Muscle of back (tissue), 3 donors: ENCODE measurements at regions not wholly inside any gene's neighbourhood (a gene's known extent, or its start where the extent isn't known, plus 50 kb on each side); places are given as distances from the start of the nearest gene placed in this dataset.

ENCODE experiments used
- DNase-seq, 3 donors: peaks; one replicate each; pipeline versions ENCODE4 v3.0.0 to v3.0.0-alpha.2; 2013

DNA sequence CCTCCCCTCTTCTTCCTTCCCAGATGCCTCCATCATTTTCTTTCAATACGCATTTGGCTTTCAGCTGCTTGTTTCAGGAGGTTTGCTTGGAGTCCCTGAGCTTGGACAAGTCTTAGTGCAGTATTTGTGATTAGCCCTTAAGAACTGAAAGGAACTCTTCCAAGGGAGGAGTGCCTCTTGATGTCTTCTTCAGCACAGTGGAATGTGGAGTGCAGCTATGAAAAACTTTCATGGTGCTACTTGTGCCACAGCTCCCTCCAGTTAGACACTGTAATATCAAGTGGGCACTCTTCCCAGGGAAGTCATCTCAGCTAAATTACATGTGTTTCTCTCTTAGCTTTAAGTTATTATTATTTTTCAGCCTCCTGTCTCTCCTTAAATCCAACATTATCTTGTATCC is 173.1 kb downstream of the NECTIN3 start:
- DNase-seq: no peak

GRCh38 chr3:111246967-111247760 is 175.5 kb downstream of the NECTIN3 start:
- peak in 1 of 3 donors; percentile 10 for DNase-seq

GRCh38 chr3:111248406-111248805 is 176.8 kb downstream of the NECTIN3 start:
- no peak for DNase-seq

DNA sequence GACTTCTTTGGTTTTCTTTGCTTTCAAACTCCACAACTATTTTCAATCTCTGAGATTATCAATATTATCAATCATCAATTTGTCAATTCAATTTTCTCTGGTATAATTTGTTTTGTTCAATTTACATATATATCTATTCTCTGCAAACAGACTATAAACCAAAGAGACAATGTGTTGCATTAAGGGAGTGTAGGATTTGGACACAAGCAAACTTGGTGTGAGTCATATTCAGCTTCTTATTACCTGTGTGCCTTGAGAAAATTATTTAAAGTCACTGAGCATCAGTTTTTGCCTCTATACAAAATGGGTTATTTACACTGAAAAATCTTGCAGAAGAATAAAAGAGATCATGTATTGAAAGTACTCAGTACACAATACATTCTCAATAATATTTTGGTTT is 177.8 kb downstream of the NECTIN3 start:
- DNase-seq: no peak

DNA sequence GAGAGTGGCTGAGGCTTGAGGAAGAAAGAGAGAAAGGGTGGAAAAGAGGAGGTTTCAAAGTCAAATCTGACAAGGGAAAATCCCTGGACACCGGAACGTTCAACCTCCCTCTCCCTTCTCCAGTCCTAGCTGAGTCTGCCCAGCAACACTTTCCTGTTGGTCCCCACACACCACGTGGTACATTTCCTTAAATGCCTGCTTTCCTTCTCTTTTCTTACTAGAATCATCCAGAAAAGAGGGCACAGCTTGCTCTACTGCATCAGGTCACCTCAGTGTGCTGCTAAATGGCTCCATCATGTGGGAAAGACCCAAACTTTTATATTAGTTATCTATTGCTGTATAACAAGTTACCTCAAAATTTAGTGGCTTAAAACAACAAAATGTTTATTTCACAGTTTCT is 181.2 kb downstream of the NECTIN3 start:
- DNase-seq: peak in 1 of 3 donors; percentile 13

GRCh38 chr3:111253733-111254132 is 182.1 kb downstream of the NECTIN3 start:
- DNase-seq: no peak

- DNase-seq: no peak
Measured at GRCh38 chr3:111260878-111261277, 189.3 kb downstream of the NECTIN3 start.

DNA sequence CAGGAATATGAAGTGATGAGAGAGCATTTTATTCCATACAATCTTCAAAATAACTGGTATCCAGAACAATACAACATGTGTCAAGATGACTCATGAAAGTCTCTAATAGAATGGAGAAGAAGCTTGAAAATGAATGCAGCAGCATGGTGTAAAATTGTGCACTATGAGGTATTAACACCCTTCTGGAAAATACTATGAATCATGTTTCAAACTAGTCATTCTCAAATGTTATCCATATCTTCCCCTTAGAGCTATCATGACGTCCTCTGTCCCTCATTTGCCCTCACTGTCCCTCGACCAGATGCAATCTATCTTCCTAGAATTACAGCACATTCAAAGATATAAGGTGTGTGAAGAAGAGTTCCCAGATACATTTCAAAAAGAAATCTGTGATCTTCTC is 198.2 kb downstream of the NECTIN3 start:
- no peak for DNase-seq

DNA sequence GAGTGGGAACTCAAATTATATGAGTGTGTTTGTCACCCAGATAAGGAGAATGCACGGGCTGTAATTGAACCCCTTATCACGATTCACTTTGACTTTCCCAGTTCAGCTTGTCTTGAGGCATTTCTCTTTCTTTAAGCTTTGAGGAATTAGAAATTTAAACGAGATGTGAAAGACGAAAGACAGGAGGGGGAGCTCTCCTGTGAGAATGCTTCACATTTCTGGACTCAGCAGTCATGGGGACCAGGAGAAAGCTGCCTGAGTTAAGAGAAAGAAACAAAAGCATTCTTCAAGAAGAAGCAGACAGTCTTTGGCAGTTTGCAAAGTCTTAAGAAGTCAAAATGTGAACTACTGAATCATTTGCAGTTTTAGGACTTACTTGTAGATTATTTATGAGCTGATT is 205.6 kb downstream of the NECTIN3 start:
- peak; percentile 18 to 33 (median 32) for DNase-seq

DNA sequence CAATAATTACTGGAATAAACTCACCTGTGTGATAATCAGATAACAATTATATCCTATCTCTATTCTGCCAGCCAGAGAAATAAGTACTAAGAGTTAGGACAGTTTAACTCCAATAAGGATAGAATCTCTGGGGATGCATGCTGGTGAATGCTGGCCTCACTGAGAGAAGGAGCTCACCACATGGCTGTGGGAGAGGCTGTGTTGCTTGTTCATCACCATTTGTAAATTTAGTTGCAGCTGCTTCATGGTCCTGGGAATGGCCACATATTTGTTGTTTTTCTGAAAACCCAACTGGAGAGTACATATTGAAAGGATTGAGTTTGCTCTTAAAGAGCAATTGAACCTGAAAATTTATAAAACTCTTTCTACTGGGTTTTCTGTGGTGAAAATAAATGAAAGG is 207.3 kb downstream of the NECTIN3 start:
- DNase-seq: no peak

DNA sequence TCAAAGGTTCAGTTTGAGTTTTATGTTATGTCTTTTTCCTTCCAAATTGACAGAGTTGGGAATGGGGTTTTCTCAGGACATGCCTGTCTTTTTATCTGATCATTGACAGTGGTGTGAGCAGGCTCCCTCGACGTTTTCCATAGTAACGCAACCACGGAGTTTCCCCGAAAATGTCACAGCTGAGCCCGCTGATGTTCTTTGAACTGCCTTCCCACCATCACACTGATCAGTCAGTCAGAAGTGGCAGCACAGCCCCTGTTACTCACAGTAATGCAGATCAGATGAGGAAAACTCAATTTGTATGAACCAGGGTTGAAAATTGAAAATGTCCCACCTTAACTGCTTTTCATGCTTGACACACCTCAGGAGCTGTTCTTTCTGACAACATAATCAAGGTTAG is 210.4 kb downstream of the NECTIN3 start:
- DNase-seq: no peak

GRCh38 chr3:111283165-111283564 is 211.5 kb downstream of the NECTIN3 start:
- no peak for DNase-seq

DNA sequence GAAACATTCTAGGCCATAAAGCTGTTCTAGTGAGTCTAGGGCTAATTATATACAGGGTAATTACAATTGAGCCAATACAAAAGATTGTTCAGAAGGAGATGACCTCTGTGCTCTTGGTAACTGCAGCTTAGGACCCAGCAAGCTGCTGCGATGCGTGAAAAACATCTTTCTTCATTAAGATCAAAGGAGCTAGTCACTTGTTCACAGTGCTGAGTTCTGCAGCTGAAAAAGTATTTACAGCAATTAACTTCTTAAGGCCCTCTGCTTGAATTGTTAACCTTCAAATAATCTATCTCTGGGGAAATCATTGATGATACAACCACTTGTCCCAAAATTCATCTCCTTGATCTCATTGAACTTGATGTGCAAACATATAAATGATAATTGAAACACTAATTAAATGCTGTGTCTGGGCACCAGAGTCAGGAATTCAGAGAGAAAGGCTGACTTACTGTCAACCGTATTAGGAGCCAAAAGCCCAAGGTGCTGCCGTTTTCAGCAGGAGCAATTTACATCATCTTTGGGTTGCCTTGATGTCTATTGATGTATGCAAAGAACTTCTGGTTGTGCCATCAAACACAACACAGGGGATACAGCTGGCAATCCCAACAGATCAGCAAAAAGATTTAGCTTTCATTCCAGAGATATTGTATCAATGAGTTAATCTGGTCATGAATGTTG is 213.0 kb downstream of the NECTIN3 start:
- DNase-seq: no peak

- DNase-seq: no peak
Measured at GRCh38 chr3:111285184-111285538, 213.5 kb downstream of the NECTIN3 start.

- peak; percentile 21 to 31 (median 30) for DNase-seq
Measured at GRCh38 chr3:111285694-111286093, 214.1 kb downstream of the NECTIN3 start.

GRCh38 chr3:111286746-111287145 is 215.1 kb downstream of the NECTIN3 start:
- no peak for DNase-seq

GRCh38 chr3:111292117-111292516 is 220.5 kb downstream of the NECTIN3 start:
- DNase-seq: no peak

GRCh38 chr3:111299192-111299615 is 227.6 kb downstream of the NECTIN3 start:
- DNase-seq: no peak

DNA sequence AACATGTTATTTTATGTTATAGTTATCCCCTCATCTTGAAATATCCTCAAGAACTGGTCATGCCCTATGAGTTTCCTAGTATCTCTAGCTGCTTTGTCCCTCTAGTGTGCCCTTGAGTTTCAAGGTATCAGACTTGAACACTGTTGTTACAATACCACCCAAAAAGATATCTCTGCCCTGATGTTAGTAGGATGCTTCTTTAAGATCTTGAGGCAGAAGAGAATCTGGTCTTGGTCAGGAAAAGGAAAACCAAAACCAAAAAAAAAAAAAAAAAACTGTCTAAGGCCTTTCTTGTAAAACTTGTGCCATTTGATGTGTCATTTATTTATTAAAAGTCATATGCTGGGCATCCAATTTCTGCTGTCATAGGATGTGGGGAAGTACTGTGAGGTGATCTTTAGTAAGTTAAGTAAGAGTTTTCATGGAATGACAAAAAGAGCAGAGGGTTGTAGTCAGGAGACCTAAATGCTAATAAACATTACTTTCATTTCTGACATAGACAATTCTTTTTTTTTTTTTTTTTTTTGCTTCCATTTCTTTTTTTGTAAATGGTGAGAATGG is 229.7 kb downstream of the NECTIN3 start:
- DNase-seq: no peak

DNA sequence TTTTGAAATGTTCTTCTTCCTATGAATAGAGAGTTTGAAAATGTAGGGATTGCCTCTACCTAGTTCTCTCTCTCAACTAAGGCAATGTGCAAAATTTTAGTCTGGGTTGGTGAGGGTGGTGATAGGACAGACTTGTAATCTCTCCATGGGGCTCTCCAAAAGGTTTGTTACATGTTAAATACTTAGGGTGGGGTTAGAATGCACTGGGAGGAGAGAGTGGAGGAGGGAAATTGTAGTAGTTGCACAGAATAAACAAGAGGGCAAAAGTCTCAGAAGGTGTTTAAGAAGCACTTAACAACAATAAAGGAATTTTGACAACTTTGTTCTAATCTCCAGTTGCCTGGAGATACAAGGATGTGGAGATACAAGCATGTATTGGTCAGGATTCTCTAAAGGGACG is 230.4 kb downstream of the NECTIN3 start:
- DNase-seq: no peak

- no peak for DNase-seq
Measured at GRCh38 chr3:111303760-111304159, 232.1 kb downstream of the NECTIN3 start.

GRCh38 chr3:111307676-111308075 is 234.3 kb upstream of the CD96 start:
- DNase-seq: no peak

- no peak for DNase-seq
Measured at GRCh38 chr3:111311126-111311525, 230.9 kb upstream of the CD96 start.
